ENCODE measurements at regions not wholly inside any gene's neighbourhood (a gene's known extent, or its start where the extent isn't known, plus 50 kb on each side); places are given as distances from the start of the nearest gene placed in this dataset.

- ATAC-seq (no peak), DNase-seq (ENCODE audit: extremely low read depth in 1 of 4, low spot score in 3 of 4) (no peak), FAIRE-seq (no peak)
- BruUV-seq (replicated peaks): no TSS peak
- POLR2A ChIA-PET: no interaction called here
- Histone ChIP-seq H3K4me1 (replicated peaks in 1 of 2; ENCODE audit: control insufficient read depth in 2 of 2, insufficient read depth in 2 of 2, low read length in 2 of 2) (no peaks in the 10 kb centered on the region), H3K9me3 (replicated peaks; ENCODE audit: control insufficient read depth, insufficient read depth, low read depth, low read length) (no peaks in the 10 kb centered on the region), H3K79me2 (ENCODE audit: control insufficient read depth, insufficient read depth, low read length) (no peaks in the 10 kb centered on the region), H3K27me3 (ENCODE audit: control insufficient read depth in 2 of 2, insufficient read depth in 2 of 2, low read length in 2 of 2) (no peaks in the 10 kb centered on the region), H3K4me3 (no peak overlapping the region), H2AFZ (ENCODE audit: low read depth, low read length) (no peak overlapping the region), H3K27ac (ENCODE audit: extremely low read depth, low read depth, low read length) (no peak overlapping the region), H3K9me1 (ENCODE audit: control insufficient read depth, insufficient read depth, low read length) (no peaks in the 10 kb centered on the region), H3K4me2 (ENCODE audit: insufficient read depth, low read length) (no peak overlapping the region), H4K20me1 (replicated peaks; ENCODE audit: control insufficient read depth, insufficient read depth, low read length) (no peaks in the 10 kb centered on the region), H3K36me3 (ENCODE audit: control insufficient read depth, insufficient read depth, low read length) (no peaks in the 10 kb centered on the region), H3K9ac (ENCODE audit: insufficient read depth in 1 of 2, low read depth in 2 of 2, low read length in 2 of 2) (no peak overlapping the region)
- intact Hi-C loops (cut with micrococcal nuclease) (no loop called here), in situ Hi-C loops (cut with MboI) (no loop called here)
- WGBS (ENCODE audit: insufficient coverage, low coverage, missing lambda C conversion rate): under 1% methylated on average over 8 of the region's 8 CpGs
- TF ChIP-seq ZNF766 (CRISPR knock-in tag; conservative IDR thresholded peaks at IDR 0.05) (no peak), MAFF (IDR thresholded peaks at IDR 0.05; ENCODE audit: low read length) (0 out of 2 replicates have a peak, but pooled peaks have one; percentile 39), MAFG (tag; conservative IDR thresholded peaks at IDR 0.05) (0 out of 2 replicates have a peak, but pooled peaks have one; percentile 53), PRMT5 (CRISPR knock-in tag; IDR thresholded peaks at IDR 0.05) (no peak), DDX20 (tag; IDR thresholded peaks at IDR 0.05; ENCODE audit: low read depth) (no peak), C11orf30 (IDR thresholded peaks at IDR 0.05; ENCODE audit: low read depth) (peak; percentile 46; the same call in 1 of the 2 replicates), MAFK (IDR thresholded peaks at IDR 0.05; ENCODE audit: low read length) (peak; percentile 45; the same call in 1 of the 2 replicates), ZNF316 (IDR thresholded peaks at IDR 0.05) (peak; percentile 60)
- CTCF ChIA-PET (ENCODE audit: low intra/inter-chr PET ratio): no interaction called here
Measured at GRCh38 chr1:57934745-57935144, 510.9 kb upstream of the DAB1 start.

GRCh38 chr1:57927003-57927402 lies 503.1 kb upstream of the DAB1 start:
- in situ Hi-C loops (cut with MboI) (no loop called here), intact Hi-C loops (cut with micrococcal nuclease) (no loop called here)
- no TSS peak for BruUV-seq (replicated peaks)
- H3K4me3 ChIP-seq: no peak overlapping the region
- H3K27me3 ChIP-seq (ENCODE audit: control insufficient read depth in 2 of 2, insufficient read depth in 2 of 2, low read length in 2 of 2): no peaks in the 10 kb centered on the region
- ATAC-seq: no peak
- no peak for DNase-seq (ENCODE audit: extremely low read depth in 1 of 4, low spot score in 3 of 4)
- H3K79me2 ChIP-seq (ENCODE audit: control insufficient read depth, insufficient read depth, low read length): no peaks in the 10 kb centered on the region
- H3K9ac ChIP-seq (ENCODE audit: insufficient read depth in 1 of 2, low read depth in 2 of 2, low read length in 2 of 2): no peak overlapping the region
- ChIA-PET CTCF (ENCODE audit: low intra/inter-chr PET ratio) (no interaction called here), POLR2A (interaction anchor here (1.2 kb wide), 1 partner anchor 10 kb away, joined by 4 read pairs; no protein-coding TSS in a partner anchor)
- H3K9me1 ChIP-seq (ENCODE audit: control insufficient read depth, insufficient read depth, low read length): no peaks in the 10 kb centered on the region
- WGBS (ENCODE audit: insufficient coverage, low coverage, missing lambda C conversion rate): 0% methylated on average over 1 of the region's 1 CpG
- H3K4me2 ChIP-seq (ENCODE audit: insufficient read depth, low read length): no peak overlapping the region
- no peak overlapping the region for H3K27ac ChIP-seq (ENCODE audit: extremely low read depth, low read depth, low read length)
- no peaks in the 10 kb centered on the region for H3K9me3 ChIP-seq (replicated peaks; ENCODE audit: control insufficient read depth, insufficient read depth, low read depth, low read length)
- no peaks in the 10 kb centered on the region for H3K4me1 ChIP-seq (replicated peaks in 1 of 2; ENCODE audit: control insufficient read depth in 2 of 2, insufficient read depth in 2 of 2, low read length in 2 of 2)
- FAIRE-seq: no peak
- no peak overlapping the region for H2AFZ ChIP-seq (ENCODE audit: low read depth, low read length)
- H4K20me1 ChIP-seq (replicated peaks; ENCODE audit: control insufficient read depth, insufficient read depth, low read length): no peaks in the 10 kb centered on the region
- no peaks in the 10 kb centered on the region for H3K36me3 ChIP-seq (ENCODE audit: control insufficient read depth, insufficient read depth, low read length)
- no peak for TF ChIP-seq ZFP30 (CRISPR knock-in tag; IDR thresholded peaks at IDR 0.05; ENCODE audit: borderline replicate concordance)
- no peak for TF ChIP-seq BRD9 (IDR thresholded peaks at IDR 0.05; ENCODE audit: low read depth, partially characterized antibody)
- TF ChIP-seq PTRF (tag; IDR thresholded peaks at IDR 0.05): no peak
- TF ChIP-seq ZNF583 (CRISPR knock-in tag; IDR thresholded peaks at IDR 0.05): no peak
- TF ChIP-seq RBM34 (IDR thresholded peaks at IDR 0.05; ENCODE audit: borderline replicate concordance, insufficient read depth, low read length): no peak
- TF ChIP-seq NONO (IDR thresholded peaks at IDR 0.05; ENCODE audit: low read depth in 2 of 2, low read length in 1 of 2): no peak
- TF ChIP-seq CBX5 (IDR thresholded peaks at IDR 0.05; ENCODE audit: borderline replicate concordance, low read depth): no peak
- TF ChIP-seq PYGO2 (tag; IDR thresholded peaks at IDR 0.05): no peak
- no peak for TF ChIP-seq ZBTB17 (CRISPR knock-in tag; IDR thresholded peaks at IDR 0.05)

Data from K562 (cell line).